BE2C (cell line): ENCODE measurements at regions not wholly inside any gene's neighbourhood (a gene's known extent, or its start where the extent isn't known, plus 50 kb on each side); places are given as distances from the start of the nearest gene placed in this dataset.
"Not testable (repeated sequence)": the region's sequence is repeated elsewhere in the genome, so short reads cannot be mapped to it uniquely, and the experiment has no call there.

Experiments
- DNase-seq: peaks from one replicate; pipeline ENCODE4 v3.0.0-alpha.2; 2020
- H3K27me3 ChIP-seq: fragments of 250-450 bp; sonication (Bioruptor Pico); 2 replicates; pipeline ENCODE4 v1.5.1; 2020; ENCODE audit warnings: mild to moderate bottlenecking
- H3K36me3 ChIP-seq: fragments of 250-450 bp; sonication (Bioruptor Pico); 2 replicates; pipeline ENCODE4 v1.5.1; 2020; ENCODE audit warnings: mild to moderate bottlenecking
- H3K4me1 ChIP-seq: fragments of 250-450 bp; sonication (Bioruptor Pico); 2 replicates; pipeline ENCODE4 v1.5.1; 2020
- H3K4me3 ChIP-seq: 2 replicates; pipeline ENCODE4 v1.5.1; 2011; ENCODE audit warnings: low read depth, low read length
- H3K9me3 ChIP-seq: fragments of 250-450 bp; sonication (Bioruptor Pico); 2 replicates; pipeline ENCODE4 v1.5.1; 2020
- TF ChIP-seq, protein P1 (sequence below): IDR thresholded peaks from 2 replicates; pipeline ENCODE4 v1.5.1; 2012; ENCODE audit warnings: mild to moderate bottlenecking, low read depth, low read length

GRCh38 chr3:78101384-78101783 lies 1061.5 kb downstream of the ROBO2 start:
- Histone ChIP-seq H3K9me3 (no peaks in the 10 kb centered on the region), H3K27me3 (no peaks in the 10 kb centered on the region), H3K36me3 (no peaks in the 10 kb centered on the region), H3K4me3 (no peak overlapping the region), H3K4me1 (peaks cover 9% of the 10 kb centered on the region)
- TF ChIP-seq, protein P1, sequence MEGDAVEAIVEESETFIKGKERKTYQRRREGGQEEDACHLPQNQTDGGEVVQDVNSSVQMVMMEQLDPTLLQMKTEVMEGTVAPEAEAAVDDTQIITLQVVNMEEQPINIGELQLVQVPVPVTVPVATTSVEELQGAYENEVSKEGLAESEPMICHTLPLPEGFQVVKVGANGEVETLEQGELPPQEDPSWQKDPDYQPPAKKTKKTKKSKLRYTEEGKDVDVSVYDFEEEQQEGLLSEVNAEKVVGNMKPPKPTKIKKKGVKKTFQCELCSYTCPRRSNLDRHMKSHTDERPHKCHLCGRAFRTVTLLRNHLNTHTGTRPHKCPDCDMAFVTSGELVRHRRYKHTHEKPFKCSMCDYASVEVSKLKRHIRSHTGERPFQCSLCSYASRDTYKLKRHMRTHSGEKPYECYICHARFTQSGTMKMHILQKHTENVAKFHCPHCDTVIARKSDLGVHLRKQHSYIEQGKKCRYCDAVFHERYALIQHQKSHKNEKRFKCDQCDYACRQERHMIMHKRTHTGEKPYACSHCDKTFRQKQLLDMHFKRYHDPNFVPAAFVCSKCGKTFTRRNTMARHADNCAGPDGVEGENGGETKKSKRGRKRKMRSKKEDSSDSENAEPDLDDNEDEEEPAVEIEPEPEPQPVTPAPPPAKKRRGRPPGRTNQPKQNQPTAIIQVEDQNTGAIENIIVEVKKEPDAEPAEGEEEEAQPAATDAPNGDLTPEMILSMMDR, result no peak
- DNase-seq, result peak; percentile 21

DNA sequence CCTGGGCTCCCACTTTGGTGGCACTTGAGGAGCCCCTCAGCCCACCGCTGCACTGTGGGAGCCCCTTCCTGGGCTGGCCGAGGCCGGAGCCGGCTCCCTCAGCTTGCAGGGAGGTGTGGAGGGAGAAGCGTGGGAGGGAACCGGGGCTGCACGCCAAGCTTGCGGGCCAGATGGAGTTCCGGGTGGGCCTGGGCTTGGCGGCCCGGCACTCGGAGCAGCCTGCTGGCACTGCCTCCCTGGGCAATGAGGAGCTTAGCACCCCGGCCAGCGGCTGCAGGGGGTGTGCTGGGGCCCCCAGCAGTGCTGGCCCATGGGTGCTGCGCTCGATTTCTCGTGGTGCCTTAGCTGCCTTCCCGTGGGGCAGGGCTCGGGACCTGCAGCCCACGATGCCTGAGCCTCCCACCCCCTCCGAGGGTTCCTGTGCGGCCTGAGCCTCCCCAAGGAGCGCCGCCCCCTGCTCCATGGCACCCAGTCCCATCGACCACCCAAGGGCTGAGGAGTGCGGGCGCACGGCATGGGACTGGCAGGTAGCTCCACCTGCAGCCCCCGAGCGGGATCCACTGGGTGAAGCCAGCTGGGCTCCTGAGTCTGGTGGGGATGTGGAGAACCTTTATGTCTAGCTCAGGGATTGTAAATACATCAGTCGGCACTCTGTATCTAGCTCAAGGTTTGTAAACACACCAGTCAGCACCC lies 1068.5 kb downstream of the ROBO2 start:
- H3K9me3 ChIP-seq, H3K4me3 ChIP-seq, H3K4me1 ChIP-seq, H3K36me3 ChIP-seq, DNase-seq, H3K27me3 ChIP-seq: not testable (repeated sequence)

DNA sequence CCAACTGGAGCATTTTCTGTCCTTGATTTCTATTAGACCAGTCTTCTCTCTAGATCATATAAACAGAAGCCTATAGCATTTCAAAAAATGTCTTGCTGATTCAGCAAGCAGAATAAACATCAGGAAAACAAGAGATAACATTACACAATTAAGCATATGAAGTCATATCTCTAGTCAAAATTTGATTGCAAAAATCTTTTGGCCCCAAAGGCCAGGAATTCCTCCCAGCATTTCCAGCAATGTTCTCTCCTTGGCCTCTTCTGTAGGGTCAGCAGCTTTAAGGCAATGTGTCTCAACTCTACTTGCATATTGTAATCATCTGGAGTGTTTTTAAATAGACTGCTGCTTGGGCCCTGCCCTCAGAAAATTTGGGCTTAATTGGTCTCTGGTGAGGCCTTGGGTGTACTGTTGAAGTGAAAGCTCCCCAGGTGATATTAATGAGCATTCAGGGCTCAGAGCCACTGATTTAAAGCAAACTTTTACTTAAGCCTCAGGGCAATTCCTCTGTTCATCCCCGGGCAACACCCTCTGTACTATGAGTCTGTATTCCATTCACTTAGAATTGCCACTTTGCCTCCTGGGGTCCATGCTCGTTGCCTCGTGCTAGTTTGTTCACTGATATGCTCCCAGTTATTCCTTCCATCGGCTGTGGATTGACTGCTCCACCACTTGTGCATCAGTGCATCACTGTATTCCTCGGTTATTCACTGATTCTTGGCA lies 1072.6 kb downstream of the ROBO2 start:
- H3K27me3 ChIP-seq, result no peaks in the 10 kb centered on the region
- no peak overlapping the region for H3K4me3 ChIP-seq
- H3K9me3 ChIP-seq, result no peaks in the 10 kb centered on the region
- H3K4me1 ChIP-seq, result no peaks in the 10 kb centered on the region; the same call in 1 of the 2 replicates
- TF ChIP-seq, protein P1, result no peak
- H3K36me3 ChIP-seq, result no peaks in the 10 kb centered on the region
- no peak for DNase-seq

DNA sequence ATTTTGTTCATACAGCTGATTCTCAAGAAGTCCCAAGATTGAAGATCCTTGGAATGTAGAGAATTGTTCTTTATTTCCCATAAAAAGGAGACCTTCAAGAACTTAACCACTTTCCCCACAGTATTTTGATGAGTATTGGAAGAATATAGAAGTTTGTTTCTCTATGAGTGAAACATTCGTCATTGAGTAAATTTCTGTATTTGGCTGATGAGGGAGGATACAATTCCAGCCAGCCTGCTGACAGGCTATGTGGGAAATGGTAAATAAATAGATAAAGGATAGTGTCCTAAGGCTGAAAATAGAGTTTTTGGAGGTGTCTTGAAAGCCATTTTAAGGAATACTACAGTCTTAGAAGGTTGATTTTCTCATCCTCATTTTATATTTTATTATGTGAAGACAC lies 1076.1 kb downstream of the ROBO2 start:
- Histone ChIP-seq H3K27me3 (no peaks in the 10 kb centered on the region), H3K9me3 (no peaks in the 10 kb centered on the region), H3K36me3 (no peaks in the 10 kb centered on the region), H3K4me3 (no peak overlapping the region), H3K4me1 (no peaks in the 10 kb centered on the region; the same call in 1 of the 2 replicates)
- TF ChIP-seq, protein P1, result no peak
- DNase-seq, result no peak

GRCh38 chr3:78116874-78117273 lies 1077.0 kb downstream of the ROBO2 start:
- no peaks in the 10 kb centered on the region for H3K36me3 ChIP-seq
- no peaks in the 10 kb centered on the region; the same call in 1 of the 2 replicates for H3K4me1 ChIP-seq
- H3K27me3 ChIP-seq, result no peaks in the 10 kb centered on the region
- H3K9me3 ChIP-seq, result no peaks in the 10 kb centered on the region
- H3K4me3 ChIP-seq, result no peak overlapping the region
- TF ChIP-seq, protein P1, result no peak
- no peak for DNase-seq

DNA sequence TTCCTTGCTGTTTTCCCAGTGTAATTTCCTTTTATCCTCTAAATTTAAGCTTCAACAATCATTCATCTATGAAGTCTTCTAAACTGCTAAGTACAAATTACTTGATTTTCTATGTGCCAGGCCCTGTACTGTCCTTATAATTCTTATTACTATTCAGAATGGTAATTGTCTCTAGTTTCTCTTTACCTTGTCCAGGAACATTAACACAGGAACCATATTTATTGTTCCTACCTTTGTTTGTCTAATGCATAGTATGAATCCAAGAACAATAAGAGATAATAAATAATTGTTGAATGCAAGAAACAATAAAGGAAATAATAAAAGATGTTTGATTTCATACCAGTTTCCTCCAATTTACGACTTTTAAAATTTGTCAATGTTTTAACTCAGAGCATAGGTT lies 1083.2 kb downstream of the ROBO2 start:
- H3K4me3 ChIP-seq, result no peak overlapping the region
- H3K9me3 ChIP-seq, result no peaks in the 10 kb centered on the region
- TF ChIP-seq, protein P1, result no peak
- no peaks in the 10 kb centered on the region for H3K27me3 ChIP-seq
- H3K36me3 ChIP-seq, result no peaks in the 10 kb centered on the region
- DNase-seq, result no peak
- H3K4me1 ChIP-seq, result no peaks in the 10 kb centered on the region
